LoVo (cell line): ENCODE measurements at regions not wholly inside any gene's neighbourhood (a gene's known extent, or its start where the extent isn't known, plus 50 kb on each side); places are given as distances from the start of the nearest gene placed in this dataset.

Experiments
- DNase-seq: peaks from one replicate; pipeline ENCODE4 v3.0.0-alpha.2; 2016; ENCODE audit warnings: low spot score

DNA sequence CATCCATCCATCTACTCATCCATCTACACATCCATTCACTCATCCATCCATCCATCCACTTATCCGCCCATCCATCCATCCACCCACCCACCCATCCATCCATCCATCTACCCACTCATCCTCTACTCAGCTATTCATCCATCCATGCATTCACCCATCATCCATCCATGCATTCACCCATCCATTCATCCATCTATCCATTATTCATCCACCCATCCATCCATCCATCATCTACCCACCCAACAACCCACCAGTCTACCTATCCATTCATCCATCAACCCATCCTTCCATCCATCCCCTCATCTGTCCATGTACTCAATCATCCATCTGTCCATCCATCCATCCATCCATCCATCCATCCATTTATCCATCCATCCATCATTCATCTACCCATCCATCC, 972.7 kb downstream of the BRD1 start:
- no peak for DNase-seq

DNA sequence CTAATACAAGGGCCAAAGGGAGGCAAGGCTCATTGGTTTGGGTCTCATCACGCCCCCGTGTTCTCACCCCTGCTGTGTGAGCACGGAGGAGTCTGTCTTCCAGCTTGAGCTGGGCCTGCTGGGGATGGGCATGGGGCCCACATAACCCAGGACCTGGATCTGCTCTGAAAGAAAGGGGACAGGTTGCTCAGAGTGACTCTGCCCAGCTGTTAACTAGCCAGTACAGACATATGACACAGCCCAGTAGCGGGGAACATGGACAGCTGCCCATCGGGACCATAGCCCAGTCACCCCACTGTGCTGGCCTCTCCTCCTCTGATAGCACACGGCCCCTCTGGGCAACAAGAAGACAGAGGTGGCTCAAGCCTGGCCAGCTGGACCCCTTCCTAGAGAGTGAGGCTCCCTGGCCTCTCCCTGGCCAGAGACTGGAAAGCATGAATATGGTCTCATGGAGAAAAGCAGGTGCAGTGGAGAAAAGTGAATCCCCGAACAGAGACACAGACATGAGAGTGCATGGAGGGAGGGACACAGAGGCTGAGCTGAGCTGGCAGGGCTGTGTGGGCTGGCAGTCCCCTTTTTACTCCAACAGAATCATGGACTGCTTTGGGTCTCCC, 973.9 kb downstream of the BRD1 start:
- no peak for DNase-seq

DNA sequence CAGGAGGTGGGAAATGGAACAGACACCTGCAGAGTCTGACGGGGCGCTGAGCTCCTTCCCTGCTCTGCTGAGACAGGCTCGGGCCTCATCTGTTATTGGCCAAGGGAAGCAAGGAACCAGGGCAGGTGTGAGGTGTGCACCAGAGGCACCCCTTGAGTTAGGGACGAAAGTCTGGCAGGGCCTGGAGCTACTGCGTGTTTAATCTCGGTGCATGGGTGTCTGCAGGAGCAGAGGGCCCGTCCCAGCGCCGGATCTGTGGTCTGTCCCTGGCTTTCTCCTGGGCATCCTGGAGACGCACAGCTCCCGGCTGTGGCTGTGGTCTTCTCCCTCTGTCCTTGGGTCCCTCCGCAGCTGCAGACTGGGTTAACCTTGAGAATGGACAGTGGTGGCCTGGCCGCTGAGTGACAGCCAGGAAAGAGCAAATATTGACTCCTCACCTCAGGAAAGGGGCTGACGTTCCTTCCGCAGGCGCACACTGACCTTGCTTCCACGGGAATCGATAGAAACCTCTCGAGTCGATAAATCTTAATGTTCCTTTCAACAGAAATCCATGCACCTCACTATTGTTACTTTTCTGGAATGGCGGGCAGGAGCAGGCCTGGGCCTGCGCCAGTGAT, 975.6 kb downstream of the BRD1 start:
- no peak for DNase-seq

DNA sequence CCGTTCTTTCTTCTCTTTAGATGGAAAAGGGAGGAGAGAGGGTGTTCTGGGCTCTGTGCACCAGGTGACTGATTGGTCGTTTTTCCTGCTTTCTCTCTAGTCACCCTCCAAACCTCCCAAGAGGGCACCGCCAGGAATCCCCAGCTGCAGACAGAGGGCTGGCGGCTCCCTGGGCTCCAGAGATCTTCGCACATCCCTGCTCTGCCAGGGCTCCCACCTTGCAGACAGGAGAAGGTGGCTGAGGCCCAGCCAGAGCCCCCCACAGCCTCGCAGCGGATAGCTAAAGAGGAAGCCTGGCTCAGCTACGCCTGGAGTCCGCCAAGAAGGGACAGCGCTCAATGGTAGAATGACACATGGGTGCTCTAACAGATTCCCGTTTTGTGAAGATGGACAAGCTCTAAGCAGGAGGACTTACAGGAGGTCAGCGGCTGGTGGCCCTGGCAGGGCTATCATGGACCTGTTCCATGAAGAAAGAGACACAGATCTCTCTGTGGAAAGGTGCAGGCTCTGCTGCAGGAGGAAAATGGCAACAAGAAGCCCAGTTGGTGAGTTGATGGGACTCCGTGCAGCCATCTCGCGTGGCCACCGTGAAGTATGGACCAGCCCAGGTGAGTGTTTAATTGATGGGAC, 976.9 kb downstream of the BRD1 start:
- DNase-seq, result no peak

DNA sequence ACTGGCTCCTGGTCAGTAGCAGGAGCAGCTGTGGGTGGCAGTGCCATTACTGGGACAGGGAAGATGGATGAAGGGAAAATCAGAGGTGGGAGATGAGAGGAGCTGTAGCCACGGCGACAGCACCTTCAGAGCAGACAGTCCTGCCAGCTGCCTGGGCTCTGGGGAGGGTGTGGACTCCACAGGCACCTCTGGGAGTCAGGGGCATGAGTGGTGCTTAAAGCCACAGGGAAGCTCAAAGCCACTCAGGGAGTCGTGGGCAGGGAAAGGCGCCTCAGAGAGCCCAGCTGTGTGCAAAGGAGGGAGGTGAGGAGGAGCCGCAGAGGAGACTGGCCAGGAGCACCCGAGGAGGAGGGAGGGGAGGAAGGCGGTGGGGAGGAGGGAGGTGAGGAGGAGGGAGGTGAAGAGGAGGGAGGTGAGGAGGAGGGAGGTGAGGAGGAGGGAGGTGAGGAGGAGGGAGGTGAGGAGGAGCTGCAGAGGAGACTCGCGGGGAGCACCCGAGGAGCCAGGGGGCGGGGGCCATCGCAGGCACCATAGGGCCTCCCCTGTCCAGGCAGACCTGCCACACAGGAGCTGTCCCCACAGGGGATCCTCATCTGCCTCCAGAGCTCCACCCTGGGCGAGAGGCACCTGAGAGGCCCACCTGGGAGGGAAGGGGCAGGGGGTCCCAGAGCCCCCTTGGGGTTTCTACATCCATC, 977.6 kb downstream of the BRD1 start:
- no peak for DNase-seq

DNA sequence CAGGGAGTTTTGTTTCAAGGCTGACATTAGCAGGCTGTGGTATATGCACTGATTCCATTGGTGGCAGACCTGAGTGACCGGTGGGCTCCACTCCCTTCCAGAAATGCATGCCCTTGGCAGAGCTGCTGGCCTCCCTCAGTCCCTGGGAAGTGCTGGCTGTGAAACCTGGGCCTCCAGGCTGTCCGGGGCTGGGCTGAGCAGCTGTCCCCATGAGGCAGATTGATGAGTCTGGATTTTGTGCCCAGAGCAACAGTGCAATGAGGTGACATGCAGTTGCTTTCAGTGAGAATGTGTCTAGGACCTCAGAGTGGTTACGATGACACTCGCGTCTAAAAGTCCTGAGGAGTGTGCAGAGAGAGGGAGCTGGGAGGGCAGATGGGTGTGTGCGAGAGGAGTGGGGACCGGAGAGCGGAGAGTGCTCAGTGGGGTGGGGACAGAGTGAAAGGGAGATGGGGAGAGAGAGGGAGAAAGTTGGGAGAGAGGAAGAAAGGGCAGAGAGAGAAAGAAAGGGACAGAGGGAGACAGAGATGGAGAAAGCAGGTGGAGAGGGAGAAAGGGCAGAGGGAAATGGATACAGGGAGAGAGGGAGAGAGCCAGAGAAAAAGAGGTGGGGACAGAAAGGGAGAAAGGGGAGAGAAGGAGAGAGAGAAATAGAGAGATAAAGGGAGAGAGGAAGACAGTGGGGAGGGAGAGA, 978.3 kb downstream of the BRD1 start:
- no peak for DNase-seq

DNA sequence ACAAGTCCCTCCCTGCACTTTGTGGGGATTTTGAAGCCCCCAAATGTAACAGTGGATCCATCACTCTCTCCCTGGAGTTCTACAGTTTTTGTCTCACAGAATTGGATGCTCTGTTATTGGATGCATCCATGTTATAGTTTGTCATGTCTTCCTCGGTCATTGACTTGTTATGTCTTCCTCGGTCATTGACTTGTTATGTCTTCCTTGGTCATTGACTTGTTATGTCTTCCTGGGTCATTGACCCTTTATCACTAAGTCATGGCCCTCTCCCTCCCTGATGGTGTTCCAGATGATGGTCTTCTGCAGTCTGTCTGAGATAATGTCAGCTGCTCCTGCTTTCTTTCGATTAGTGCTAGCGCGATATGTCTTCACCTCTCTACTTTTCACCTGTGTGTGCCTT, 981.5 kb downstream of the BRD1 start:
- no peak for DNase-seq

DNA sequence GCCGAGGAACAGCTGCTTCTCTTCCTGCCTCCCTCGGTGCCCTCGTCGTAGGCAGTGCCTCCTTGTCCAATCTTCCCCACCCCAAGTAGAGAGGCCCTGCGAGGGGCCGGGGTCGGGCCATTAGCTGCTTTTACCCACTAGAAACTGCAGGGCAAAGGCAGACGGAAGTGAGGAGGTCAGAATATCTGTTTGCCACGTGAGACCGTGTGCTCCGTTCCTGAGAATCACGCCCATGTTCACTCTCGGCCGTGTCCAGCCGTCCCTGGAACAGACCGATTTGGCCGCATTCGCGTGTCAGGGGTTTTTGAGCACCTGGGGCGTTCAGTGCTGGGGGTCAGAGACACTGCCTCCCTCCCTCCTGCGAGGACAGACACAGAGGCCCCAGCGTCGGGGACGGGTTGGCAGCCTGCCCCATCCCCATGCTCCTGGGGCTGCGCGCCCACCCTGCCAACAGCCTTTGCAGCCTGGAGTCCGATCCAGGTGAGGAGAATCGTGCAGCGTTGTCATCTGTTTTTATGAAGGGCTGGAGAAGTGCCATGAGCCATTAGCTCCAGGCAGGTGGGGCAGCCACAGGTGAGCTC, 982.2 kb downstream of the BRD1 start:
- no peak for DNase-seq

DNA sequence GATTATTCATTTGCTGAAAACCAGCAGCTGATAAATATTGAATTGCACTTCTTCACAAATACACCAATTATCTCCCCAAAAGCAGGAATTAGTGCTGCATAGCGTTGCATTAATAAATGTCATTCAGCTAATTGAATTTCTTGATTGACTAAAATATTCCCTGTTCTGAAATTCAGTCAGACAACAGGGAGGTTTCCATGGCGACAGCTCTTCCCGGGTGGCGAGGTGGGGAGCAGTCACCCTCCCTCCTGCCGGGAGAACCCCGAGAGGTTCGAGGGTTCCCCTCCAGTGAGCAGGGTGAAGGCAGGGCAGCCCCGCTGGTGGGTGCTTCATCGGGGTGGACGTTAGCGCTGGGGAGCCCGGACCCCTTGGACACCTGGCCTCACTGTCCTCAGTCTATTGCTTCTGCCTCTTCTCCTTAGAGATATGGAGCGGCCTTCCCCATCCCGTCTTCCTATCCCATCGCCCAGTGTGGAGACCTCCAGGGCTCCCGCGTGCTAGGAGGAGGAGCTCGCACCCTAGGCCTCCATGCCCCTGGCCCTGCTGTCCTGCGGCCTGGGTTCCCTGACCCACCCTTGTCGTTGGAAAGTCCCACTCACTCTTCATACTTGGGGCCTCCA, 983.5 kb downstream of the BRD1 start:
- DNase-seq, result no peak

DNA sequence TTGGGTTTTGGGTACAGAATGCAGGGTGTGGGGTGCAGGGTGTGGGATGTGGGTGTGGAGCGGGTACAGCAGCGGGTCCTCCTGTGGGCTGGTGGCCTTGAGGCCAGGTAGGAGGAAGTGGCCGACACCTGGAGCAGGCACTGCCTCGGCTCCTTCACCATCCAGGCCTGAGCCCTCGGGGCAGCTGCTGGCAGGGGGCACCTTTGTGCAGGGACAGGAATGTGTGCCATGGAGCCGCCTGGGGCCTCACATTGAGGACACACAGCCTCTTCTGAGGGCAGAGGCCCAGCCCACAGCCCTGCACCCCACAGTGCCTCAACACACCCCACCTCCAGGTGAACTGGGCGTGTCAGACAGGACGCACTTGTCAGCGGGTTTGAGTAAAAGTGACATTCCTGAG, 984.0 kb downstream of the BRD1 start:
- DNase-seq, result no peak

DNA sequence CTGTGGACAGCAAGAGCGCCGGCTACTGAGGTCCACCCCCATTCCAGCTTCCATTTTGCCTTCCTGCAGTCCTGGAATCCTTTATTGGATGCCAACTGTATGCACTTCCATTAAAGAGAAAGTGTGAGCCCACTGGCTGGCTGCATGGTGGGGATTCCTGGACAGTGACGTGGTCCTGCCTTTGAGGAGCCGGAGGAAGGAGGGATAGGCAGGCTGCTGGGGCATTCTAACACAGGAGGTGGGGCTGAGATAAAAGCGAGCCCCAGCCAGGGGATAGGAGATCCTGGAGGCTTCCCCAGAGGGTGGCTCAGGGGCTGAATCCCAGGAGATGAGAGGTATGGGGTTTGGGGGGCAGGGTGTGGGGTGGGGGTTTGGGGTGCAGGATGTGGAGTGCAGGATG, 984.7 kb downstream of the BRD1 start:
- DNase-seq, result no peak

DNA sequence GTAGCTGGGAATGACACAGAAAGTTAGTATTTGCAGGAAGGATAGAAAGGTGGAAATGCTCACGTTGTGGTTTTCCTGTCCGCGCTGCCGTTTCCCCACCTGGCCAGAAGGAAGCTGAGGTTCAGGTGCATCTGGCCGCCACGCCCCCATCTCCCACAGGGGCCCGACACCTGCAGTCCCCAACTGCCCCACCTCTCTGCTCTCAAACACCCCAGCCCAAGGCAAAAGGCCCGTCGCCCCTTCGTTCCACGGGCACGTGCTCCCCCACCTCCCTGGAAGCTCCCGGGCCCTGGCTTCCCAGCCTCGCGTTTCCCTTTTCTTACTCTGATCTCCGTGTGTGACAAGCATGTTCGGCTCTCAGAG, 985.1 kb downstream of the BRD1 start:
- no peak for DNase-seq

DNA sequence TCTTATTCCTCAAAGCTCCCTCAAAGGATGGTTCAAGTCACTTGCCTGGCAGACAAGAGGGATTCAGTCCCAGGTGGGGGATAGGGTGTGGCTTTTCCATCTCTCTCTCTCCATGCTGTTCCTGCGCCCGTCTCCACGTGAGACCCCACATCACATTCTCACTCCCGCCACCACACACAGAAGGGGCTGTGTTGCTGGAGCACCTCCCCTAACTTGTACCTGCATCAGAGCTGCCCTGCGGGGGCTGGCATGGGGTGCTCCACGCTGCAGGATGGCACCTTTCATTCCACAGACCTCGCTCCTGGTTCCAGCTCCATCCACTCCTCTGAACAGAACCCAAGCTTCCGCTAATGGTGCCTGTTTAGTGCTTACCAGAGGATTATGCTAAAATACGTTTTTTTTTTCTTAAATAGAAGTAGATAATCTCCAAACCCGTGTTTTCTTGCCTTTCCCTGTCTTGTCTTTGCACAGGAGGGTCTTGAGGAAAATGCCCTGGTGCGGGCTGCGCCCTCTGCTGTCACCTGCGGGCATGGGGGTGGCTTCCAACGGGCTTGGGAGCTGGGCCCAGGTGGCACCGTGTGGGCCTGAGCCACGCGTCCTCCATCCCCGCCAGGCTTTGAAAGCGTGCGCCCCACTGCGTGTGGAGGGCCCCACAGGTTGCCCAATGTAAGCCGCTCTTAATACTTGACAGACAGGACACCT, 985.6 kb downstream of the BRD1 start:
- DNase-seq, result no peak

DNA sequence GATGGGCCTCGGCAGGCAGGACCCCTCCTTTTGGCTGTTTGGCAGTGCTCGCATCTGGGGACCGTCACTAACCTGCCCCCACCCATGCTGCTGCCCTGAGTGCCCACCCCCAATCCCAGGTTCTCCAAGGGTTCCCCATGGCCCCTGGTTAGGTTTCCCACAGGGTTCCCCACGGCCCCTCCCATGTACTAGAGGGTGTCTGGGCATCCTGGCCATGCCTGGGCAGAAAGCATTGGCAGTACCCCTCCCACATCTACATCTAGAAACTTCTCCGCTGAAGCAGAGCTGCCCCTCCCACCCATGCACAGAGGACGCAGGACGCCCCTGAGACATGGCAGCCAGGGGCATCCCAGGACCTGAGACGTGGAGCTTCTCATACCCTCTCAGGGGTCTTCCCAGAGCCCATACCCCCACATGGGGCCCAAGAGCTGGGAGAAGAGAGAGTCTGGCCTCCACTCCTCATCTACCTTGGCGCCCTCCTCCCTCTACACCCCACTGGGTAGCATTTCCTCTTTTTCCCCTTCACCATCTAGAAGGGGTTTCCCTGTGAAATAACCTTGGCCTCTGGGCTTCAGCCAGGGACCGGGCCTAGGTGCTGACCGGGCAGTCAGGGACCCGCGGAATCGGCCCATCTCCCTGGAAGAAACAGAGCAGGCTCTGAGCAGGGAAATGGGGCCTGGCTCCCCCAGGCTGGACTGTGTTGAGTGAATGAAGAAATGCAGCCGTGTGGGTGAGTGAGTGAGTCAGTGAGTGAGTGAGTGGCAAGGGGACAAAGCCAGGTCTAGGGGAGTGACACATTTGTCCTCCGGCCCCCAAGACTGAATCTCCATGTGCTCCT, 987.3 kb downstream of the BRD1 start:
- no peak for DNase-seq

DNA sequence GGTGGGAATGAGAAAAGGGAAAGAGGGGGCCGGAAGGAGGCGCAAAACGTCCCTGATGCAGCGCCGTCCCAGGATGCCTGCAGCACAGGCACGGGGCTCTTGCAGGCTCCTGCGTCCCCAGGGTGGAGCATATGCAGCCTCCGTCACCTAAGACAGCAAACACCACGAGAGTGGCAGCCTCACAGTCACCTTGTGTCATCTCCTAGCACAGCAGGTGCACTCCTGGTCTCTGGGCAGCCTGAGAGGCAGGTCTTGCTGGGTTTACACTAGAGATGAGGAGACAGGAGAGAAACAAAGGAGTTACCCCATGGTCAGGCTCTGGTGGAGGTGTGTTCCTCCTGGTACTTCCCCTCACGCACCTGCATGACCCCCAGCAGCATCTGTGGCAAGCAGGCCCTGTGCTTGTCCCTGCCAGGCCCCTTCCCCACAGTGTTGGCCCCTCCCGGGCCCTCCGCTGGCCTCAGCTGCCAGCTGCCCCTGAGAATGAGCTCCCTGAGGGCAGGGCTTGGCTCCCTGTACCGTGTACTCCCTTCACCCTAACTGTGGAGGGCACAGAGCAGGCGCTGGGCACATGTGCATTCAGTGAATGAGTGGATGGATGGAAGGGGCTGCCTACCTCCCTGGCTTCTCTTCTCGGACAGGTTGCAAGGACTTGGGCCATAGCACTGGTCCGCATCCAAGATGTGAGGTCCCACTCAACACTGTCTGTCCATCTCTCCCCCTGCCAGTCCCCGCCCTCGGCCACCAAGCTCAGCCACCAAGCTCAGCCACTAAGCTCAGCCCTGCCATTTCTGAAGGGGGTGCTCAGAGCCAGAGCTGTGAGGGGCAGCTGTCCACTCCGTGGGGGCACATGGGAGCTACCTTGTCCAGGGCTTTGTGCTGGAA, 988.6 kb downstream of the BRD1 start:
- no peak for DNase-seq

DNA sequence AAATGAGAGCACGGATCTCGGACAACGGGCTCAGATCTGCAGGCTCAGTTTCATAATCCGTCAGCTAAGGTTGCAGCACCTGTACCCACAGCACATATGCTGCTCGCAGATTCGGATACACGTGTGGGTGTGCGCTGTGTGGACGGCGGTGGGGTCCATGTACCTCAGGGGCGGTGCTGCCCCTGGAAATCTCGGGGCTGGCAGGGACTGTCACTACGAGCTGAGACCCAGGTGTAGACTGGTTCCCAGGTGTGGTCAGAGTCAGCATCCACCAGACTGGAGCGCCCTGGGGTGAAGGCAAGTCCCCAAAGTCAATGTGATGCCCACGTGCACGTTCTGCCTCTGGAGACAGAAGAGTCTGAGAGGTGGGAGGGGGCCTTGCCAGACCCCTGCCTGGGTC, 989.3 kb downstream of the BRD1 start:
- DNase-seq, result no peak

DNA sequence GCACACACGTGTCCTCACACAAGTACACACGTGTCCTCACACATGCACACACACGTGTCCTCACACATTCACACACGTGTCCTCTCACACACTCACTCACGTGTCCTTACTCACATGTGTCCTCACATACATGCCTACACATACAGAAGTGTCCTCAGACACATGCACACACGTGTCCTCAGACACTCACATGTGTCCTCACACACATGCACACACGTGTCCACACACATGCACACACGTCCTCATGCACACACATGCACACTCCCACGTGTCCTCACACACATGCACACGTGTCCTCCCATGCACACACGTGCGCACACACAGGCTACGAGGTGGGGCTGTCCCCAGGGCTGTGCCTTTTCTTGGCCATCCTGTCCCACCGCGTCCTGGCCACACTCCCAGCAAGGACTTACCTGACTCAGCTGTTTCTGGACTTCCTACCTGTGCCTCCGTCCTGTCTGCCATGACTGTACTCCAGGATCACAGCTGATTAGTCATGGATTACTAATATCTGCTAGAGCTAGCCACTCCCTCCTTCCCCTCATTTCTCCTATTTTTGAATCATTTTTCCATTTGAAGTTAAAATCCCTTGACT, 990.2 kb downstream of the BRD1 start:
- DNase-seq, result no peak

DNA sequence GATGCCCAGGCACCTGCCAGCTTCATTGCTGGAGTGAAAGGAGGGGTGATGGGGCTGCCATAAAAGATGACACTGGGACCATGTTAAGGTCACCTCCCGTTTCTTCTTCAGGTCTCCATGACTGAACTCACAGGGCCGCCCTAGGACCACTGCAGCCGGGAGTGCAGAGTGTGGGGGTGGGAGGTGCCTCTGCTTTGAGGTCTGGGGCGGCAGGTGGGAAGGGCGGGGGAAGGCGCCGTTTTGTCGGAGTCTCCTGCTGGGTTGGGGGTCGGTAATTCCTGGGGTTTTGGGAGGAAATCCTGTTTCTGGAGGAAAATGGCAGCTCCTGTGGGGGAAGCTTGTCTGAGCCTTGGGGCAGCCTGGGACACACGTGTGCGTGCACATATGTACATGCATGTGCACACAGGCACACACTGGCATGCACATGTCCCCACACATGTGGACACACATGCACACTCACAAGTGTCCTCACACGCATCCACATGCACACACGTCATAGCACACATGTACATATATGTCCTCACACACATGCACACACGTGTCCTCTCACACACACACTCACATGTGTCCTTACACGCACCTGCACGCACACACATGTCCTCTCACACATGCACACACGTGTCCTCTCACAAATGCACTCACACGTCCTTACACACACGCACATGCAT, 990.9 kb downstream of the BRD1 start:
- DNase-seq, result no peak
